ENCODE measurements at regions not wholly inside any gene's neighbourhood (a gene's known extent, or its start where the extent isn't known, plus 50 kb on each side); places are given as distances from the start of the nearest gene placed in this dataset.

DNA sequence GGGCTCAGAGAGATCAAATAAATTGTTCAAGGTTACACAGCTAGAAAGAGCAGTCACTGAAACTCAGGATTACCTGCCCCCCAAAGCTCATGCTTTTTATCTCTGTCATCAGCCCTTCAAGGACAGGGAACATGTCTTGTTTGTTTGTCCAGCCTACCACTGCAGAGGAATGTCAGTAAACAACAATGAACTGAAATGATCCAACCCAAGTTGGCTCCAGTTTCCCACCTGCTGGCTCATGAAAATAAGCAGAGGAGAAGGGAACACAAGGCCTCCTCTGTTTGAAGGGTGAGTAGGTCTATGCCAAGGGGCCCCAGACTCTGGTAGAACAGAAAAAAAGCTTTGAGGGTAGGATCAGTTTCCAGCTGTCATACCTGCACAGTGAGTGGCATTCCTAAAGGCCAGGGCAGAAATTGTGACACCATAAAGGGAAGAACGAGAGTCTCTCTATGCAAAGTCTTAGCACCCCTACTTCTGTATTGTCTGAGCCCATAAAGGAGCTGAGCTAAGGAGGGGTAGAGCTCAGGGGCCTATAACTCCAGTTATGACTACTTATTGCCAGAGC is 115.2 kb downstream of the TRIM36 start:
- H3K36me3 ChIP-seq = no peaks in the 10 kb centered on the region
- H3K27me3 ChIP-seq = no peaks in the 10 kb centered on the region
- no peak overlapping the region for H3K4me3 ChIP-seq
- H3K27ac ChIP-seq = no peak overlapping the region
- H3K4me1 ChIP-seq = peaks cover 0 to 10% (median 6%) of the 10 kb centered on the region in 4 donors
- TF ChIP-seq, protein P1, sequence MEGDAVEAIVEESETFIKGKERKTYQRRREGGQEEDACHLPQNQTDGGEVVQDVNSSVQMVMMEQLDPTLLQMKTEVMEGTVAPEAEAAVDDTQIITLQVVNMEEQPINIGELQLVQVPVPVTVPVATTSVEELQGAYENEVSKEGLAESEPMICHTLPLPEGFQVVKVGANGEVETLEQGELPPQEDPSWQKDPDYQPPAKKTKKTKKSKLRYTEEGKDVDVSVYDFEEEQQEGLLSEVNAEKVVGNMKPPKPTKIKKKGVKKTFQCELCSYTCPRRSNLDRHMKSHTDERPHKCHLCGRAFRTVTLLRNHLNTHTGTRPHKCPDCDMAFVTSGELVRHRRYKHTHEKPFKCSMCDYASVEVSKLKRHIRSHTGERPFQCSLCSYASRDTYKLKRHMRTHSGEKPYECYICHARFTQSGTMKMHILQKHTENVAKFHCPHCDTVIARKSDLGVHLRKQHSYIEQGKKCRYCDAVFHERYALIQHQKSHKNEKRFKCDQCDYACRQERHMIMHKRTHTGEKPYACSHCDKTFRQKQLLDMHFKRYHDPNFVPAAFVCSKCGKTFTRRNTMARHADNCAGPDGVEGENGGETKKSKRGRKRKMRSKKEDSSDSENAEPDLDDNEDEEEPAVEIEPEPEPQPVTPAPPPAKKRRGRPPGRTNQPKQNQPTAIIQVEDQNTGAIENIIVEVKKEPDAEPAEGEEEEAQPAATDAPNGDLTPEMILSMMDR (IDR thresholded peaks at IDR 0.05) = no peak
- intact Hi-C loops (cut with DNase I; ENCODE audit: low total_unique reads) = no loop called here
- no peak for DNase-seq
- no peaks in the 10 kb centered on the region for H3K9me3 ChIP-seq

GRCh38 chr5:115052948-115053347 is 116.8 kb downstream of the TRIM36 start:
- TF ChIP-seq, protein P1 (IDR thresholded peaks at IDR 0.05) = no peak

DNA sequence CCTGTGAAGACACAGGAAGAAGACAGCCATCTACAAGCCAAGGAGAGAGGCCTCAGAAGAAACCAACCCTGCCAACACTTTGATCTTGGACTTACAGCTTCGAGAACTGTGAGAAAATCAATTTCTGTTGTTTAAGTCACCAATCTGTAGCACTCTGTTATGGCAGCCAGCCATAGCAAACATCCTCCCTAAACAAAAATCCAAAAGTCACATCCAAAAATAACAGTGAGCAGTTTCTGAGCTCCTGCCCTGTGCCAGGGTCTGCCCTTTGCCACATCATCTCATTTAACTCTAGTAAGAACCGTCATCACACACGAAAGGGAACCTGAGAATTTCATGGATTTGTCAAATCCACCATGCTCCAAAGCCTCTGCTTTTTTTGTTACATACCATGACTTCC is 118.8 kb downstream of the TRIM36 start:
- Histone ChIP-seq H3K4me1 (peaks cover 0 to 10% (median 6%) of the 10 kb centered on the region in 4 donors), H3K27ac (no peak overlapping the region), H3K9me3 (no peaks in the 10 kb centered on the region), H3K4me3 (no peak overlapping the region), H3K27me3 (no peaks in the 10 kb centered on the region), H3K36me3 (no peaks in the 10 kb centered on the region)
- no peak for DNase-seq
- intact Hi-C loops (cut with DNase I; ENCODE audit: low total_unique reads) = no loop called here
- TF ChIP-seq, protein P1 (IDR thresholded peaks at IDR 0.05) = no peak

More at GRCh38 chr5:115052948-115053347, 116.8 kb downstream of the TRIM36 start:
- Histone ChIP-seq H3K27me3 (no peaks in the 10 kb centered on the region), H3K4me3 (no peak overlapping the region), H3K36me3 (no peaks in the 10 kb centered on the region), H3K9me3 (no peaks in the 10 kb centered on the region), H3K4me1 (peaks cover 0 to 10% (median 6%) of the 10 kb centered on the region in 4 donors), H3K27ac (no peak overlapping the region)
- intact Hi-C loops (cut with DNase I; ENCODE audit: low total_unique reads) = no loop called here
- DNase-seq = no peak

- Histone ChIP-seq H3K36me3 (no peaks in the 10 kb centered on the region), H3K4me3 (no peak overlapping the region), H3K9me3 (peaks cover 0 to 4% (median 0%) of the 10 kb centered on the region in 3 donors), H3K4me1 (no peaks in the 10 kb centered on the region), H3K27me3 (no peaks in the 10 kb centered on the region), H3K27ac (no peak overlapping the region)
- intact Hi-C loops (cut with DNase I; ENCODE audit: low total_unique reads) = no loop called here
- DNase-seq = no peak
- TF ChIP-seq, protein P1 (IDR thresholded peaks at IDR 0.05) = no peak
These were observed 135.8 kb downstream of the TRIM36 start for GRCh38 chr5:115033861-115034260.

DNA sequence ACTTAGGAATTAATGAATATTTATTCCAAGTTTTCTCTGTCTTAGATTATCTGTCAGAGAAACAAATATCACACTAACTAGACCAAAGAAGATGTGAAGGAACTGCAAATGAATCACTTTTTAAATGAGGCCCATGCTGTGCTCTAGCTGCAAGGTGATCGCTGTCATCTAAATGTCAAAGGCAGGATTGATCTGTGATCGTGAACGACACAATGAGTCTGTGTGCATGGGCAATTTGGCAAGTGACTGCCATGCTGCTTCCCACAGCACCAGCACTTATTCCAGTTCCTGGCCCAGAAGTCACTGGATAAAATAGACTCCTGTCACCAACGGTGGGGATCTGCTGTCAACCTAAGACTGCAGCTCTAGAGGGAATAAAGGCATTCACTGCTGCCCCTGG is 141.2 kb downstream of the TRIM36 start:
- Histone ChIP-seq H3K36me3 (no peaks in the 10 kb centered on the region), H3K27ac (no peak overlapping the region), H3K4me3 (no peak overlapping the region), H3K27me3 (no peaks in the 10 kb centered on the region), H3K9me3 (no peaks in the 10 kb centered on the region), H3K4me1 (no peaks in the 10 kb centered on the region)
- DNase-seq = no peak
- TF ChIP-seq, protein P1 (IDR thresholded peaks at IDR 0.05) = no peak
- intact Hi-C loops (cut with DNase I; ENCODE audit: low total_unique reads) = no loop called here

- Histone ChIP-seq H3K36me3 (no peaks in the 10 kb centered on the region), H3K27me3 (no peaks in the 10 kb centered on the region), H3K4me3 (no peak overlapping the region), H3K27ac (no peak overlapping the region), H3K9me3 (no peaks in the 10 kb centered on the region), H3K4me1 (no peaks in the 10 kb centered on the region)
- TF ChIP-seq, protein P1 (IDR thresholded peaks at IDR 0.05) = no peak
- DNase-seq = no peak
- intact Hi-C loops (cut with DNase I; ENCODE audit: low total_unique reads) = no loop called here
These were observed 144.8 kb downstream of the TRIM36 start for GRCh38 chr5:115024922-115025321.
